ENCODE measurements at regions not wholly inside any gene's neighbourhood (a gene's known extent, or its start where the extent isn't known, plus 50 kb on each side); places are given as distances from the start of the nearest gene placed in this dataset.
"Not testable (repeated sequence)": the region's sequence is repeated elsewhere in the genome, so short reads cannot be mapped to it uniquely, and the experiment has no call there.

DNA sequence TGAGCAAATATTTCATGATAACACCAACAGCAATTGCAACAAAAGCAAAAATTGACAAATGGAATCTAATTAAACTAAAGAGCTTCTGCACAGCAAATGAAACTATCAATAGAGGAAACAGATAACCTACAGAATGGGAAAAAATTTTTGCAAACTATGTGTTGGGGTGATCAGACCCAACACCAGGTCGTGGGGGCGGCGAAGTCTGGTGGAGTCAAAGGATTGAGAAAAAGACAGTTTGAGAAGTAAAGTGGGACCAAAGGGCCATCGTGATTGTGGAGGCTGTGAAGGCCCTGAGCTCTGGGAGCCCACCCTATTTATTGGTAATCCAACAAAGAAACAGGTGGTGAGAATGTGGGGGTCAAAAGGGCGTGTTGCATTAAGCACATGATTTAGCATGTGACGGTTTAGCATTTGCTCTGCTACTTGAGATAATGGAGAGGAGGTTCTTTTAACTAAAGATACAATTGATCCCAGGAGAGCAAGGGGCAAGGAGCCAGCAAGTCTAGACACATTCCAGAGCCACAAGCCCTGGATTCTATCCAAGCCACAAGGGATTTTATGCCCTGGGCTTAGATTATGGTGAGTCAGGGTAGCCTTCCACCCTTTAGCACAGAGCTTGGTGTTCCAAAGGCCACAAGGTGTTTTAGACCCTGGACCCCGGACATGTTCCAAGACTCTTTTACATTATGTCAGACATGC is 65.5 kb upstream of the VLDLR start:
- TF ChIP-seq, protein P1, sequence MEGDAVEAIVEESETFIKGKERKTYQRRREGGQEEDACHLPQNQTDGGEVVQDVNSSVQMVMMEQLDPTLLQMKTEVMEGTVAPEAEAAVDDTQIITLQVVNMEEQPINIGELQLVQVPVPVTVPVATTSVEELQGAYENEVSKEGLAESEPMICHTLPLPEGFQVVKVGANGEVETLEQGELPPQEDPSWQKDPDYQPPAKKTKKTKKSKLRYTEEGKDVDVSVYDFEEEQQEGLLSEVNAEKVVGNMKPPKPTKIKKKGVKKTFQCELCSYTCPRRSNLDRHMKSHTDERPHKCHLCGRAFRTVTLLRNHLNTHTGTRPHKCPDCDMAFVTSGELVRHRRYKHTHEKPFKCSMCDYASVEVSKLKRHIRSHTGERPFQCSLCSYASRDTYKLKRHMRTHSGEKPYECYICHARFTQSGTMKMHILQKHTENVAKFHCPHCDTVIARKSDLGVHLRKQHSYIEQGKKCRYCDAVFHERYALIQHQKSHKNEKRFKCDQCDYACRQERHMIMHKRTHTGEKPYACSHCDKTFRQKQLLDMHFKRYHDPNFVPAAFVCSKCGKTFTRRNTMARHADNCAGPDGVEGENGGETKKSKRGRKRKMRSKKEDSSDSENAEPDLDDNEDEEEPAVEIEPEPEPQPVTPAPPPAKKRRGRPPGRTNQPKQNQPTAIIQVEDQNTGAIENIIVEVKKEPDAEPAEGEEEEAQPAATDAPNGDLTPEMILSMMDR (IDR thresholded peaks at IDR 0.05) = not testable (repeated sequence)
- not testable (repeated sequence) for TF ChIP-seq POLR2A (IDR thresholded peaks at IDR 0.05)

Measured in testis (tissue), 2 donors.